ENCODE measurements at regions not wholly inside any gene's neighbourhood (a gene's known extent, or its start where the extent isn't known, plus 50 kb on each side); places are given as distances from the start of the nearest gene placed in this dataset.

DNA sequence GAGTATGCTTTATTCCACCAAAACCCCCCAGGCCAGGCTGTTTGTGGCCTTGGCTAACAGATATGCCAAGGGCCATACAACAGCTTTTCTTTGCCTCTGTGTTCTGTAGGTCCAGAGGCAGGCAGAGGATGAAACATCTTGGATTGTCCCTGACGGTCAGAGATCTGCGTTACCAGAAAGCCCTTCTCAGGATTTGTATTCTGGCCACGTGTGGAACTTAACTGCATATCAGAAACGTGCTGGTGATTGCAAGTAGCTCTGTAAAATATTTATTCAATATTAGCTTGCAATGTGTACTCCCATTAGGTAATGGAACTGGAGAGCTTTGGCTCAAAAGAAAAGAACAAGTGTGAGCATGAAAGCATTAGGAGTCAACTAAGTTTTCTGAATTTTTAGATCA is 275.0 kb downstream of the CBLN4 start:
- no peaks in the 10 kb centered on the region for H3K9me3 ChIP-seq (ENCODE audit: low read depth)
- no peaks in the 10 kb centered on the region for H3K79me2 ChIP-seq
- no peak for TF ChIP-seq EZH2phosphoT487 (IDR thresholded peaks at IDR 0.05; ENCODE audit: low read depth, severe bottlenecking, unreplicated experiment)
- no peak for TF ChIP-seq CTCF (IDR thresholded peaks at IDR 0.05; ENCODE audit: poor library complexity)
- TF ChIP-seq EZH2 (IDR thresholded peaks at IDR 0.05; ENCODE audit: borderline replicate concordance), result no peak
- no peaks in the 10 kb centered on the region for H3K4me1 ChIP-seq (ENCODE audit: insufficient read depth)
- no peak for DNase-seq (ENCODE audit: low spot score)
- no peak overlapping the region for H3K27ac ChIP-seq
- WGBS (ENCODE audit: low lambda C conversion rate, missing lambda C conversion rate), result 75% methylated on average over 4 of the region's 4 CpGs
- no peaks in the 10 kb centered on the region for H3K36me3 ChIP-seq (replicated peaks; ENCODE audit: insufficient read depth, low read depth)
- no peak overlapping the region for H3K4me3 ChIP-seq
- H3K27me3 ChIP-seq, result no peaks in the 10 kb centered on the region
- H3K4me2 ChIP-seq, result no peak overlapping the region
- no peaks in the 10 kb centered on the region for H4K20me1 ChIP-seq (ENCODE audit: insufficient read depth, poor library complexity, severe bottlenecking)
- H3K9me2 ChIP-seq (replicated peaks; ENCODE audit: insufficient read depth), result no peaks in the 10 kb centered on the region
- no peak overlapping the region for H2AFZ ChIP-seq

DNA sequence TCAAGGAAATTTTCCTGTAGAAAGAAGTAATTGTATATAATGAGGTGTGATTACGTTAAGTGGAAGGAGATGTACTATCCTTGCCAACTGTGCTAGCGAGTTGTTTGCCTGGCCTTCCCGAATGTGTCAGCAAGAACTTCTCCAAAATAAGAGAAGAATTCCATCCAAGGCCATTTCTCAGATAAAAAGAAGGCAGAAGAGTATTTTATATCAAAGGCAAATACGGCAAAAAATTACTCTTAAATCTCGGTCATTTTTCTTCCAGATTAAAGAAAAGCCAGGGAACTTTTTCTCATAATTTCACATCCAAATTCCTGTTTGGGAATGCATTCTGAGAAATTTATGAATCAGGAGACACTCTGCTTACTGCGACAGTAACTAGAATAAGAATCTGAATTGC is 290.6 kb downstream of the CBLN4 start:
- no peaks in the 10 kb centered on the region for H3K27me3 ChIP-seq
- 77% methylated on average over 6 of the region's 6 CpGs for WGBS (ENCODE audit: low lambda C conversion rate, missing lambda C conversion rate)
- no peak overlapping the region for H3K27ac ChIP-seq
- no peaks in the 10 kb centered on the region for H3K9me2 ChIP-seq (replicated peaks; ENCODE audit: insufficient read depth)
- no peaks in the 10 kb centered on the region for H3K4me1 ChIP-seq (ENCODE audit: insufficient read depth)
- H3K4me3 ChIP-seq, result no peak overlapping the region
- H3K36me3 ChIP-seq (replicated peaks; ENCODE audit: insufficient read depth, low read depth), result no peaks in the 10 kb centered on the region
- H4K20me1 ChIP-seq (ENCODE audit: insufficient read depth, poor library complexity, severe bottlenecking), result no peaks in the 10 kb centered on the region
- H3K9me3 ChIP-seq (ENCODE audit: low read depth), result no peaks in the 10 kb centered on the region
- TF ChIP-seq CTCF (IDR thresholded peaks at IDR 0.05; ENCODE audit: poor library complexity) (no peak), EZH2 (IDR thresholded peaks at IDR 0.05; ENCODE audit: borderline replicate concordance) (no peak), EZH2phosphoT487 (IDR thresholded peaks at IDR 0.05; ENCODE audit: low read depth, severe bottlenecking, unreplicated experiment) (no peak)
- no peak for DNase-seq (ENCODE audit: low spot score)
- H3K79me2 ChIP-seq, result no peaks in the 10 kb centered on the region
- no peak overlapping the region for H2AFZ ChIP-seq
- H3K4me2 ChIP-seq, result no peak overlapping the region

- Histone ChIP-seq H3K27ac (no peak overlapping the region), H2AFZ (no peak overlapping the region), H3K9me3 (ENCODE audit: low read depth) (no peaks in the 10 kb centered on the region), H4K20me1 (ENCODE audit: insufficient read depth, poor library complexity, severe bottlenecking) (no peaks in the 10 kb centered on the region), H3K9me2 (replicated peaks; ENCODE audit: insufficient read depth) (no peaks in the 10 kb centered on the region), H3K4me3 (no peak overlapping the region), H3K4me1 (ENCODE audit: insufficient read depth) (no peaks in the 10 kb centered on the region), H3K4me2 (no peak overlapping the region), H3K27me3 (no peaks in the 10 kb centered on the region), H3K79me2 (no peaks in the 10 kb centered on the region), H3K36me3 (replicated peaks; ENCODE audit: insufficient read depth, low read depth) (no peaks in the 10 kb centered on the region)
- TF ChIP-seq EZH2 (IDR thresholded peaks at IDR 0.05; ENCODE audit: borderline replicate concordance) (no peak), EZH2phosphoT487 (IDR thresholded peaks at IDR 0.05; ENCODE audit: low read depth, severe bottlenecking, unreplicated experiment) (no peak), CTCF (IDR thresholded peaks at IDR 0.05; ENCODE audit: poor library complexity) (no peak)
- no peak for DNase-seq (ENCODE audit: low spot score)
Observed at GRCh38 chr20:55714082-55714481, 291.2 kb downstream of the CBLN4 start.

DNA sequence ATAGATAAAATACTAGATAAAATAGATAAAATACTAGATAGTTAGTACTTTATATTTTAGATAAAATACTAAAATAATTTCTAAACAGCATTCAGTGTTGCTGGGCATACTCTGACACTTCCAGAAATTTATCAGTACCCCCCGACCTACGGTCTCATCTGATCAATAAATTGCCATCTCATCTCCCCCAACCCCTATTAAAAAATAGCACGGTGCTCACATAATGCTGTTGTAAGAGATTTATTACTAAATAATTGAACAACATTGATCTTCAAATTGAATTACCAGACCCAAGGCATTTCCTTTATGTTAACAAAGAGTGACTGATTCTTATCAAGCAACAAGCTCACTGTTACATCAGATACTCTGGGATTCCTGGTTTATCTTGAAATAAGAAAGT is 300.9 kb downstream of the CBLN4 start:
- no peaks in the 10 kb centered on the region for H3K79me2 ChIP-seq
- TF ChIP-seq CTCF (IDR thresholded peaks at IDR 0.05; ENCODE audit: poor library complexity) (no peak), EZH2phosphoT487 (IDR thresholded peaks at IDR 0.05; ENCODE audit: low read depth, severe bottlenecking, unreplicated experiment) (no peak)
- no peaks in the 10 kb centered on the region for H3K4me1 ChIP-seq (ENCODE audit: insufficient read depth)
- H3K9me3 ChIP-seq (ENCODE audit: low read depth), result no peaks in the 10 kb centered on the region
- WGBS (ENCODE audit: low lambda C conversion rate, missing lambda C conversion rate), result 77% methylated on average over 3 of the region's 3 CpGs
- H3K9me2 ChIP-seq (replicated peaks; ENCODE audit: insufficient read depth), result no peaks in the 10 kb centered on the region
- no peak overlapping the region for H3K27ac ChIP-seq
- no peaks in the 10 kb centered on the region for H3K36me3 ChIP-seq (replicated peaks; ENCODE audit: insufficient read depth, low read depth)
- no peak overlapping the region for H2AFZ ChIP-seq
- no peak for DNase-seq (ENCODE audit: low spot score)
- H4K20me1 ChIP-seq (ENCODE audit: insufficient read depth, poor library complexity, severe bottlenecking), result no peaks in the 10 kb centered on the region
- no peaks in the 10 kb centered on the region for H3K27me3 ChIP-seq
- no peak overlapping the region for H3K4me3 ChIP-seq
- H3K4me2 ChIP-seq, result no peak overlapping the region
